Endothelial cell of umbilical vein (primary cell): ENCODE measurements at regions not wholly inside any gene's neighbourhood (a gene's known extent, or its start where the extent isn't known, plus 50 kb on each side); places are given as distances from the start of the nearest gene placed in this dataset.

Experiments
- BruUV-seq: library from RNA; stranded (reverse); fragments of 400-500 nt; replicated peaks from 2 replicates; lab custom pipeline; 2021; lab: Mats Ljungman, UMichigan
- CTCF ChIA-PET: fragments of 300-600, 350-600 bp; sonication (Branson Sonifier 250); formaldehyde crosslinking; loops from one replicate; lab custom pipeline; 2021; ENCODE audit warnings: antibody characterized with exemption, inconsistent platforms; lab: Charles Lee
- POLR2A ChIA-PET: fragments of 300-600, 350-600 bp; sonication (Branson Sonifier 250); formaldehyde crosslinking; loops from one replicate; lab custom pipeline; 2021; ENCODE audit warnings: antibody characterized with exemption, inconsistent platforms; lab: Charles Lee
- DNase-seq: peaks from one replicate; pipeline ENCODE4 v3.0.0-alpha.2; 2011; ENCODE audit warnings: low read depth, low spot score
- FAIRE-seq: peaks from 2 replicates; lab custom pipeline; 2011; peaks lifted over from hg19 to GRCh38; lab: Jason Lieb, UNC
- H2AFZ ChIP-seq: 2 replicates; pipeline ENCODE4 v1.6.0; 2012; ENCODE audit warnings: low read depth, low read length, control low read depth, inconsistent platforms
- H3K27ac ChIP-seq: 2 replicates; pipeline ENCODE4 v1.5.1; 2011; ENCODE audit warnings: low read depth, mild to moderate bottlenecking, control low read depth, low read length, moderate library complexity; ENCODE audit not compliant: insufficient read depth
- H3K27me3 ChIP-seq, 2 experiments: 2 replicates each; pipeline versions ENCODE4 v1.6.0 to v1.6.1; 2011; ENCODE audit warnings: low read length in 2 of 2, mixed read lengths in 1 of 2; ENCODE audit not compliant: control insufficient read depth in 2 of 2, insufficient read depth in 2 of 2
- H3K36me3 ChIP-seq, 2 experiments: 2 replicates in 1 of 2; 3 replicates in 1 of 2; pipeline ENCODE4 v1.5.1; 2011; ENCODE audit warnings: low read length in 2 of 2, mild to moderate bottlenecking in 1 of 2, moderate library complexity in 1 of 2; ENCODE audit not compliant: control insufficient read depth in 2 of 2, insufficient read depth in 2 of 2; ENCODE audit errors: extremely low read depth in 1 of 2
- H3K4me1 ChIP-seq: 3 replicates; pipeline ENCODE4 v1.5.1; 2011; ENCODE audit warnings: mild to moderate bottlenecking, low read length; ENCODE audit not compliant: control insufficient read depth, insufficient read depth; ENCODE audit errors: extremely low read depth
- H3K4me2 ChIP-seq: 2 replicates; pipeline ENCODE4 v1.6.1; 2011; ENCODE audit warnings: low read length, control low read depth, mixed read lengths; ENCODE audit not compliant: insufficient read depth
- H3K4me3 ChIP-seq, 3 experiments: fragments of 200-600 bp in 1 of 3; sonication (generic), shearing (Covaris generic) in 1 of 3; replicated peaks in 1 of 3; 2 replicates each; pipeline ENCODE4 v1.5.1; 2011 to 2016; ENCODE audit warnings: control low read depth in 3 of 3, low read length in 3 of 3, mild to moderate bottlenecking in 2 of 3, inconsistent platforms in 1 of 3, low read depth in 1 of 3, moderate library complexity in 1 of 3; ENCODE audit not compliant: insufficient read depth in 1 of 3
- H3K79me2 ChIP-seq: 2 replicates; pipeline ENCODE4 v1.6.0; 2012; ENCODE audit warnings: low read length, inconsistent platforms; ENCODE audit not compliant: control insufficient read depth, insufficient read depth
- H3K9ac ChIP-seq: replicated peaks from 2 replicates; pipeline ENCODE3; 2011; ENCODE audit warnings: low read length, control low read depth; ENCODE audit not compliant: insufficient read depth; ENCODE audit errors: extremely low read depth
- H3K9me1 ChIP-seq: replicated peaks from 3 replicates; pipeline ENCODE4 v1.6.0; 2011; ENCODE audit warnings: mild to moderate bottlenecking, low read length; ENCODE audit not compliant: control insufficient read depth, insufficient read depth; ENCODE audit errors: extremely low read depth
- H3K9me3 ChIP-seq: replicated peaks from 2 replicates; pipeline ENCODE4 v1.5.1; 2012; ENCODE audit warnings: low read length, inconsistent platforms; ENCODE audit not compliant: control insufficient read depth, insufficient read depth
- H4K20me1 ChIP-seq: replicated peaks from 2 replicates; pipeline ENCODE3; 2011; ENCODE audit warnings: mild to moderate bottlenecking, low read length; ENCODE audit not compliant: control insufficient read depth, insufficient read depth; ENCODE audit errors: extremely low read depth
- CTCF ChIP-seq, 2 donors: IDR thresholded peaks; 1 replicate in 1 of 2; 2 replicates in 1 of 2; pipeline ENCODE4 v1.5.1; 2011; ENCODE audit warnings: low read length in 2 of 2, mild to moderate bottlenecking in 2 of 2, moderate library complexity in 2 of 2, control low read depth in 1 of 2, inconsistent platforms in 1 of 2, low read depth in 1 of 2; ENCODE audit not compliant: insufficient read depth in 1 of 2; ENCODE audit errors: extremely low read depth in 1 of 2
- EZH2 ChIP-seq: IDR thresholded peaks from 2 replicates; pipeline ENCODE4 v1.6.1; 2012; ENCODE audit warnings: borderline replicate concordance, low read depth, mild to moderate bottlenecking, moderate library complexity, low read length, inconsistent platforms; ENCODE audit not compliant: severe bottlenecking
- FOS ChIP-seq: IDR thresholded peaks from 2 replicates; pipeline ENCODE4 v1.6.1; 2011; ENCODE audit warnings: mild to moderate bottlenecking, low read length, moderate library complexity, borderline replicate concordance; ENCODE audit not compliant: insufficient read depth
- GATA2 ChIP-seq: IDR thresholded peaks from 2 replicates; pipeline ENCODE4 v1.7.0; 2011; ENCODE audit warnings: low read depth, mild to moderate bottlenecking, moderate library complexity, mixed read lengths, low read length; ENCODE audit not compliant: insufficient read length, insufficient read depth
- JUN ChIP-seq: IDR thresholded peaks from 2 replicates; pipeline ENCODE4 v1.6.1; 2011; ENCODE audit warnings: borderline replicate concordance, low read depth; ENCODE audit not compliant: insufficient read length, insufficient read depth
- MAX ChIP-seq: IDR thresholded peaks from 2 replicates; pipeline ENCODE4 v1.6.1; 2011; ENCODE audit not compliant: insufficient read depth, insufficient read length
- MYC ChIP-seq: IDR thresholded peaks from one replicate; pipeline ENCODE4 v1.6.1; 2011; ENCODE audit warnings: mild to moderate bottlenecking, low read depth, low read length
- POLR2A ChIP-seq: IDR thresholded peaks from 2 replicates; pipeline ENCODE4 v1.6.1; 2012; ENCODE audit warnings: low read depth, mild to moderate bottlenecking, control low read depth, low read length
- POLR2AphosphoS5 ChIP-seq: IDR thresholded peaks from 2 replicates; pipeline ENCODE4 v1.6.1; 2012; ENCODE audit warnings: low read depth, mild to moderate bottlenecking, control low read depth, low read length, moderate library complexity; ENCODE audit not compliant: insufficient read depth
- dilution Hi-C: fragments of 300-500 bp; cut with MboI; formaldehyde crosslinking; loops from one replicate; pipeline ENCODE4 v1.15.0; 2019; ENCODE audit warnings: low sequenced_read_pairs; ENCODE audit not compliant: extremely low pct_ligation_motif_present
- intact Hi-C: fragments of 100-400 bp; cut with micrococcal nuclease; formaldehyde crosslinking; loops from one replicate; pipeline ENCODE4 v1.10.0; 2022

GRCh38 chr14:21749306-21749868 is 75.8 kb upstream of the OR4E1 start:
- no peak for TF ChIP-seq POLR2AphosphoS5
- no peak for TF ChIP-seq CTCF (IDR thresholded peaks at IDR 0.05; ENCODE audit: extremely low read depth in 1 of 2, insufficient read depth in 1 of 2, low read depth in 1 of 2, low read length in 2 of 2)
- no peak for TF ChIP-seq POLR2A
- no peak for TF ChIP-seq FOS
- Histone ChIP-seq H3K4me3 (no peak overlapping the region), H3K27me3 (peaks cover 0 to 15% of the 10 kb centered on the region in 2 experiments), H4K20me1 (no peaks in the 10 kb centered on the region), H3K9me1 (no peaks in the 10 kb centered on the region), H3K4me1 (no peaks in the 10 kb centered on the region), H3K4me2 (no peak overlapping the region), H3K27ac (no peak overlapping the region), H3K9ac (no peak overlapping the region), H2AFZ (no peak overlapping the region), H3K79me2 (no peaks in the 10 kb centered on the region), H3K9me3 (no peaks in the 10 kb centered on the region), H3K36me3 (no peaks in the 10 kb centered on the region)
- ChIA-PET POLR2A (no interaction called here), CTCF (interaction anchor here (0.7 to 1.6 kb wide), 11 partner anchors 10 to 75 kb away, joined by 3 to 13 read pairs (median 4); no protein-coding TSS in a partner anchor)
- intact Hi-C loops (no loop called here), dilution Hi-C loops (no loop called here)
- no TSS peak for BruUV-seq
- FAIRE-seq: no peak
- DNase-seq: no peak

- CTCF ChIA-PET: interaction anchor here (0.6 to 1.6 kb wide), 14 partner anchors 10 to 103 kb away, joined by 3 to 13 read pairs (median 4); no protein-coding TSS in a partner anchor
Observed at GRCh38 chr14:21748869-21749303, 75.3 kb upstream of the OR4E1 start.

More at GRCh38 chr14:21748869-21749303, 75.3 kb upstream of the OR4E1 start:
- dilution Hi-C loops: no loop called here
- no peak overlapping the region for H2AFZ ChIP-seq
- intact Hi-C loops: no loop called here
- no peak for TF ChIP-seq JUN
- no peak for TF ChIP-seq FOS
- TF ChIP-seq POLR2A: no peak
- no peak for TF ChIP-seq EZH2
- no peak for TF ChIP-seq GATA2
- TF ChIP-seq MYC: no peak
- TF ChIP-seq MAX: no peak
- no peak for TF ChIP-seq POLR2AphosphoS5
- TF ChIP-seq CTCF (IDR thresholded peaks at IDR 0.05; ENCODE audit: extremely low read depth in 1 of 2, insufficient read depth in 1 of 2, low read depth in 1 of 2, low read length in 2 of 2): peak; percentile 62 to 73
- POLR2A ChIA-PET: no interaction called here
- no peak overlapping the region for H3K27ac ChIP-seq
- no peaks in the 10 kb centered on the region for H3K79me2 ChIP-seq
- H3K9me3 ChIP-seq: no peaks in the 10 kb centered on the region
- H3K4me1 ChIP-seq: no peaks in the 10 kb centered on the region
- no peaks in the 10 kb centered on the region for H4K20me1 ChIP-seq
- no peak overlapping the region for H3K9ac ChIP-seq
- peaks cover 0 to 19% of the 10 kb centered on the region in 2 experiments for H3K27me3 ChIP-seq
- no TSS peak for BruUV-seq
- no peak overlapping the region for H3K4me2 ChIP-seq
- H3K36me3 ChIP-seq: no peaks in the 10 kb centered on the region
- H3K4me3 ChIP-seq: no peak overlapping the region
- H3K9me1 ChIP-seq: no peaks in the 10 kb centered on the region
- DNase-seq (peak; percentile 46), FAIRE-seq (no peak)
